ENCODE measurements at regions not wholly inside any gene's neighbourhood (a gene's known extent, or its start where the extent isn't known, plus 50 kb on each side); places are given as distances from the start of the nearest gene placed in this dataset.

GRCh38 chr6:167647737-167648470 lies 178.8 kb upstream of the AFDN start:
- H3K4me3 Mint-ChIP-seq = no peak overlapping the region
- no peaks in the 10 kb centered on the region for H3K9me3 Mint-ChIP-seq
- no peak for DNase-seq (ENCODE audit: low spot score in 2 of 2, unreplicated experiment in 2 of 2)
- H3K27ac Mint-ChIP-seq = no peak overlapping the region
- TF ChIP-seq, protein P1, sequence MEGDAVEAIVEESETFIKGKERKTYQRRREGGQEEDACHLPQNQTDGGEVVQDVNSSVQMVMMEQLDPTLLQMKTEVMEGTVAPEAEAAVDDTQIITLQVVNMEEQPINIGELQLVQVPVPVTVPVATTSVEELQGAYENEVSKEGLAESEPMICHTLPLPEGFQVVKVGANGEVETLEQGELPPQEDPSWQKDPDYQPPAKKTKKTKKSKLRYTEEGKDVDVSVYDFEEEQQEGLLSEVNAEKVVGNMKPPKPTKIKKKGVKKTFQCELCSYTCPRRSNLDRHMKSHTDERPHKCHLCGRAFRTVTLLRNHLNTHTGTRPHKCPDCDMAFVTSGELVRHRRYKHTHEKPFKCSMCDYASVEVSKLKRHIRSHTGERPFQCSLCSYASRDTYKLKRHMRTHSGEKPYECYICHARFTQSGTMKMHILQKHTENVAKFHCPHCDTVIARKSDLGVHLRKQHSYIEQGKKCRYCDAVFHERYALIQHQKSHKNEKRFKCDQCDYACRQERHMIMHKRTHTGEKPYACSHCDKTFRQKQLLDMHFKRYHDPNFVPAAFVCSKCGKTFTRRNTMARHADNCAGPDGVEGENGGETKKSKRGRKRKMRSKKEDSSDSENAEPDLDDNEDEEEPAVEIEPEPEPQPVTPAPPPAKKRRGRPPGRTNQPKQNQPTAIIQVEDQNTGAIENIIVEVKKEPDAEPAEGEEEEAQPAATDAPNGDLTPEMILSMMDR (IDR thresholded peaks at IDR 0.05; ENCODE audit: unreplicated experiment) = no peak
- H3K27me3 Mint-ChIP-seq (ENCODE audit: low read depth) = no peaks in the 10 kb centered on the region
- H3K4me1 Mint-ChIP-seq = peaks cover 3% of the 10 kb centered on the region
- no peaks in the 10 kb centered on the region for H3K36me3 Mint-ChIP-seq

GRCh38 chr6:167648501-167649278 lies 178.0 kb upstream of the AFDN start:
- peaks cover 3% of the 10 kb centered on the region for H3K4me1 Mint-ChIP-seq
- no peak overlapping the region for H3K4me3 Mint-ChIP-seq
- H3K27ac Mint-ChIP-seq = no peak overlapping the region
- no peak for DNase-seq (ENCODE audit: low spot score in 2 of 2, unreplicated experiment in 2 of 2)
- no peaks in the 10 kb centered on the region for H3K36me3 Mint-ChIP-seq
- TF ChIP-seq, protein P1 (IDR thresholded peaks at IDR 0.05; ENCODE audit: unreplicated experiment) = no peak
- no peaks in the 10 kb centered on the region for H3K9me3 Mint-ChIP-seq
- H3K27me3 Mint-ChIP-seq (ENCODE audit: low read depth) = no peaks in the 10 kb centered on the region

- Mint-ChIP-seq H3K9me3 (no peaks in the 10 kb centered on the region), H3K4me1 (peaks cover 3% of the 10 kb centered on the region), H3K27me3 (ENCODE audit: low read depth) (no peaks in the 10 kb centered on the region), H3K27ac (no peak overlapping the region), H3K36me3 (no peaks in the 10 kb centered on the region), H3K4me3 (no peak overlapping the region)
- DNase-seq (ENCODE audit: low spot score in 2 of 2, unreplicated experiment in 2 of 2) = no peak
- TF ChIP-seq, protein P1 (IDR thresholded peaks at IDR 0.05; ENCODE audit: unreplicated experiment) = no peak
Measured at GRCh38 chr6:167649476-167649875, 177.2 kb upstream of the AFDN start.

DNA sequence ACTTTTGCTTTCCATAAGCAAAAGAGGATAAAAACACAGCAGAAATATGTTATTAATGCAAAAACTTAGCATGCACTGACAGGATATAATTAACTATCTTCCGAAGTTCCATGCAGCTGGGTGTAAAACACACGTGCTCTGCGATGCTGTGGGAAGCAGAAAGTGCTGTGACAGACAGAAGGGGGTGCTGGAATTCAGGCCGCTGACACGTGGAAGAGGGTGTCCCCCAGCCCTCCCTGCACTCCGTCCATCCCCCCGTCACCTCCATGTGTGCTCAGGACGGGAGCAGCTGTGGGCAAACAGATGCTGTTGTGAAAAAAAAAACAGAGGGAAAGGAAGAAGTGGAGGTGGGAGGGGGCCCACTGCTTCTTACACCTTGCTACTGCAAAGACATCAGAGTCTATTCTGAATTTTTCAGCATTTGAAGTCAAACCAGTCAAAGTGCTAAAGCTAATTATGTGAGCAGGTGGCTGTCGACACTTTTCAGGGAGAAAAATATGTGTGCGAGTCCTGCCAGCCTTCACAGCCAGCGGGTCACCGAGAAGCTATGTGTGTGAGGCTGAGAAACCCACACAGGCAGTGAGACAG lies 175.9 kb upstream of the AFDN start:
- Mint-ChIP-seq H3K4me1 (no peaks in the 10 kb centered on the region), H3K27me3 (ENCODE audit: low read depth) (no peaks in the 10 kb centered on the region), H3K27ac (no peak overlapping the region), H3K36me3 (no peaks in the 10 kb centered on the region), H3K9me3 (no peaks in the 10 kb centered on the region), H3K4me3 (no peak overlapping the region)
- TF ChIP-seq, protein P1 (IDR thresholded peaks at IDR 0.05; ENCODE audit: unreplicated experiment) = no peak
- no peak for DNase-seq (ENCODE audit: low spot score in 2 of 2, unreplicated experiment in 2 of 2)

DNA sequence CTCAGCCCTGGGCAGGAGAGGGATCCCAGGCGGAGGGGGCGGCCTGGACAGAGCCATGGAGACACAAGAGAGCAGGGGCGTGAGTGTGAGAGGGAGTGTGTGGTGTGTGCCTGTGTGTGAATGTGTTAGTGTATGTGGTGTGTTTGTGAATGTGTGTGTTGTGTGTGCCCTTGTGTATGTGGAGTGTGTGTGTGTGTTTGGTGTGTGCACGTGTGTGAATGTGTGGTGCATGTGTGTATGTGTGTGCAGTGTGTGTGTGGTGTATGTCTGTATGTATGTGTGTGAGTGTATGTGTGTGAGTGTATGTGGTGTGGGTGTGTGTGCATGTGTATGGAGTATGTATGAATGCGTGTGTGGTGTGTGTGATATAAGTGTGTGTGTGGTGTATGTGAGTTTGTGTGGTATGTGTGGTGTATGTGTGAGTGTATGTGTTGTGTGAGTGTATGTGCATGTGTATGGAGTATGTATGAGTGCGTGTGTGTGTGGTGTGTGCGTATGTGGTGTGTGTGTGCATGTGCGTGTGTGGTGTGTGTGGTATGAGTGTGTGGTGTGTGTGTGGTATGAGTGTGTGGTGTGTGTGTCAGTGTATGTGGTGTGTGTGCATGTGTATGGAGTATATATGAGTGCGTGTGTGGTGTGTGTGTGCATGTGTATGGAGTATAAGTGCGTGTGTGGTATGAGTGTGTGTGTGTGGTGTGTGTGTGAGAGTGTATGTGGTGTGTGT lies 175.2 kb upstream of the AFDN start:
- Mint-ChIP-seq H3K9me3 (no peaks in the 10 kb centered on the region), H3K4me3 (no peak overlapping the region), H3K27me3 (ENCODE audit: low read depth) (no peaks in the 10 kb centered on the region), H3K27ac (no peak overlapping the region), H3K4me1 (no peaks in the 10 kb centered on the region), H3K36me3 (no peaks in the 10 kb centered on the region)
- DNase-seq (ENCODE audit: low spot score in 2 of 2, unreplicated experiment in 2 of 2) = no peak
- TF ChIP-seq, protein P1 (IDR thresholded peaks at IDR 0.05; ENCODE audit: unreplicated experiment) = no peak
